ENCODE measurements at regions not wholly inside any gene's neighbourhood (a gene's known extent, or its start where the extent isn't known, plus 50 kb on each side); places are given as distances from the start of the nearest gene placed in this dataset.

DNA sequence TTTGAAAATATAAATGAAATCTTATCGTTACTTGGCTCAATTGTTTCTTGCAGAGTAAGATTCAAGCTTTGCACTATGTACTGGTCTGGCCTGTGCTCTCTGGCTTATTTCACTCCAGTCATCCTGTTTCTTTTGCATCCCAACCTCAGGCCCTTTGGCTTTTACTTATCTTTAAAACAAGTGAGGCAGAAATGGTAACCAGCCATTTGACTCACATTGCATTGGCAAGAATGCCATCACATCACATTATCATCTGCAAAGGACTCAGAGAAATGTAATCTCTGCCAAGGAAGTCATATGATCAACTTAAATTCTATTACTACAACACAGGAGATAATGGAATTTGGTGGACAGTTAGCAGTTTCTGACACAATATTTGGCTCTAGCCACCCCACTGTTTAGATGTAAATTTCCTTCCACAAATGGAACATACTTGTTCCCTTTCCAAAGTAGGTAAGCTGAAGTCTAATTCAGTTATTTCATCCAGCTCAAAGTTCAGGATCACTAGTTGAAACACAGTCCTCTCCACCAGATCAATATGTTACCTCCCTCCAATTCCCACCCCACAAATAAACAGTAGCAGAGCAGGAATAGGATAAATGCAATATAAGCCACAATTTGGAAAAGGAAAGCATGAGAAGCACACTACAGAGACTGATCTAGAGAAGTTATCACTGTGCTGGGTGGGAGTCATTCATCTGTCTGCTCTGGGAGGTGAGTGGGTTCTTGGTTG is 65.0 kb upstream of the DSC1 start:
- TF ChIP-seq, protein P1, sequence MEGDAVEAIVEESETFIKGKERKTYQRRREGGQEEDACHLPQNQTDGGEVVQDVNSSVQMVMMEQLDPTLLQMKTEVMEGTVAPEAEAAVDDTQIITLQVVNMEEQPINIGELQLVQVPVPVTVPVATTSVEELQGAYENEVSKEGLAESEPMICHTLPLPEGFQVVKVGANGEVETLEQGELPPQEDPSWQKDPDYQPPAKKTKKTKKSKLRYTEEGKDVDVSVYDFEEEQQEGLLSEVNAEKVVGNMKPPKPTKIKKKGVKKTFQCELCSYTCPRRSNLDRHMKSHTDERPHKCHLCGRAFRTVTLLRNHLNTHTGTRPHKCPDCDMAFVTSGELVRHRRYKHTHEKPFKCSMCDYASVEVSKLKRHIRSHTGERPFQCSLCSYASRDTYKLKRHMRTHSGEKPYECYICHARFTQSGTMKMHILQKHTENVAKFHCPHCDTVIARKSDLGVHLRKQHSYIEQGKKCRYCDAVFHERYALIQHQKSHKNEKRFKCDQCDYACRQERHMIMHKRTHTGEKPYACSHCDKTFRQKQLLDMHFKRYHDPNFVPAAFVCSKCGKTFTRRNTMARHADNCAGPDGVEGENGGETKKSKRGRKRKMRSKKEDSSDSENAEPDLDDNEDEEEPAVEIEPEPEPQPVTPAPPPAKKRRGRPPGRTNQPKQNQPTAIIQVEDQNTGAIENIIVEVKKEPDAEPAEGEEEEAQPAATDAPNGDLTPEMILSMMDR (IDR thresholded peaks at IDR 0.05): no peak
- TF ChIP-seq POLR2A (IDR thresholded peaks at IDR 0.05): no peak

All from testis (tissue), 2 donors.